HG02798 (cell line): ENCODE measurements at regions not wholly inside any gene's neighbourhood (a gene's known extent, or its start where the extent isn't known, plus 50 kb on each side); places are given as distances from the start of the nearest gene placed in this dataset.

Experiments used
- ATAC-seq: cut with Tn5 transposase; IDR thresholded peaks from one replicate; pipeline ENCODE4 v1.9.1; 2021; ENCODE audit warnings: mild to moderate bottlenecking; ENCODE audit not compliant: unreplicated experiment, poor library complexity

- no peak for ATAC-seq
Observed at GRCh38 chr1:98099501-98099900, 178.7 kb upstream of the DPYD start.

DNA sequence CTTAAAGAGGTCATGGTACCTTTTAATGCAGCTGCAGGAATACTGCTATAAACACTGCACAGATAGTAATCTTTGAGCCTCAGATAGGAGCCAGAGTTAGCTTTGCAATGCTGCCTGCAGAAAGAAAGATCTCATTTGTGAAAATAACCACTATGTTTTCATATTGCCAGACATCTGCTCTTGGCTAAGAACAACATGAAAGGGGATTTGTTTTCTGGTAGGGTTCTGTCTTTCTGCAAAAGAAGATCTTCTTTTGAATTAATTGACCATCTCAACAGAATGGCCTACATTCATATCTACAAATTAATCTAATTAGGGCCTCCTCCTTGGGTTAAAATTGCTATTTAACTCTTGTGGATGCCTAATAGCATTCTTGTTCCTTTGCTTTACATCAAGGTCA is 177.6 kb upstream of the DPYD start:
- ATAC-seq: no peak

- no peak for ATAC-seq
Observed at GRCh38 chr1:98090351-98090750, 169.5 kb upstream of the DPYD start.

DNA sequence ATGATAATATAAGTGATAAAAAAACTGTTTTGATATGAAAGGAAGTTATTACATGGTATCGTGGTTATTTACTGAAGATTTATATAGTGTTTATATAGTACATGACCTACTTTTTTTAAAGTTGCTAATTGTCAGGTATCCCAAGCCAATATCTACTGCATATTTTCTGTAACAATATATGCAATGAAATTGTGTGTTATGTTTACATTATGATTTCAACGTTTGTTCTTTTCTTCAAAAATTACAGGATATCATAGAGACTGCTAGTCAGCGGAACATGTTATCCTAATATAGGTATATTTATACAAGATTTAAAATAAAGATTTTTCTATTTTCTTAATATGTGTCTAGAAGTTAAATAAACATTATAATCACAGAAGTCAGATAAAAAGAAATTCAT is 167.5 kb upstream of the DPYD start:
- no peak for ATAC-seq

DNA sequence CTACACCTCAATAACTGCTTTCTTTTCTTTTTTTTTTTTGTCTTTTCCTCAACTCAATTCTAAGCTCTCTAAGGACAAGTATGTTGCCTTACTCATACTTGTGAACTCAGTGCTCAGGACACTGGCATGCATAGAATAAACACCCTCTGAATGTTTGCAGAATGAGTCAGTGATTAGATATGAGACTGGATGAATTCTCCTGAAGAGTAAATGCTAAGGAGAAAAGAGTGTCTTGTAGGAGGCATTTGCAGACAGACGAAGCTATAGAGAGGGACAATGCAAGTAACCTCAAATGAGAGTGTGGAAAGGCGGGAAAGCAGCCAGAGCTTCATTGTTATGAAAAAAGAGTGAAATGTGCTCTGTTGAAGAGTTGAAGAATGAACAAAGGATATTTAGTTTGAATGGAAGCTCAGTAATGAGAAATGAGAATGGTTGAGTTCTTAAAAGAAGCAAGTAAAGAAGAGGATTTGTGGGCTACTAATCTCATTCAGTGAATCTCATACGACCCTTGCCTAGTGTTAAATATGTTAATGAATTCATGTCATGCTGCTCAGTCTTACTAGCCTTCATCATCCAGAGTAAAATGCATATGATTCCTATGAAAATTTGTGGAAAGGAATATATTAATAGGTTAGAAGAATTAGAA is 166.1 kb upstream of the DPYD start:
- no peak for ATAC-seq

- no peak for ATAC-seq
Observed at GRCh38 chr1:98086156-98086555, 165.3 kb upstream of the DPYD start.

DNA sequence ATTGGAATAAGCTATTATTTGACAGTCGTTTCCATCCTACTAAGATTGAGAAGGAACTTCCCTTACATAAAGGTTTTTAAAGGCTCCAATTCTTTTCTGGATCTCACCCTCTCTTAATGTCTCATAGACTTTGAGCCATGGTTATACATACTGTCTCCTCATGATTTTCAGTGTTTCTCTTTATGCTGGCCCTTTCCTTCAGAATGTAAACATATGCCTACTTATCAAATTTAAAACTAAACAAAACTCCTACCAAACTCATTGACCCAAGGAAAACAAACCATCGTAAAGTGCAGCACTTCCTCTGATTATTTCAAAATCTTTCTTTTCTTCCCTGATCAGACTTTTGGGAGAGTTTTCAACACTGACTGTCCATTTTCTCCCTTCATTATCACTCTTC is 163.4 kb upstream of the DPYD start:
- no peak for ATAC-seq

- ATAC-seq: no peak
Observed at GRCh38 chr1:98081944-98082343, 161.1 kb upstream of the DPYD start.

DNA sequence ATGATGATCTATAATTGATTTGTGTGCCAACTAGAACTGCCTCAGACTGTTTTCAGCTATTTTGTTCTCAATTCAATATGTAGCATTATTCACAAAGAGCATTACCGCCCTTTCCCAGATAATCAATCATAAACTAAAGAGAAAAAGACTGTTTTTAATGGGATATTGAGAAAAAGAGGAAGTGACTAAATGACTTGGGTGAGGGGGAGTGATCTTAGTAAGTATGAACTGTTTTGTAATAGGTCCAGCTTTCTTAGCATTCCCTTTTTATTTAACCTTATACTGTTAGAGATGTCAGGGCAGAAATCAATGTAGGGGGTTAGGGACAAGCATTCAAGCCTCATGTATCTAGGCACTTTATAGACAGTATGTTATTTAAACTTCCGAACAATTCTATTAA is 157.8 kb upstream of the DPYD start:
- no peak for ATAC-seq

DNA sequence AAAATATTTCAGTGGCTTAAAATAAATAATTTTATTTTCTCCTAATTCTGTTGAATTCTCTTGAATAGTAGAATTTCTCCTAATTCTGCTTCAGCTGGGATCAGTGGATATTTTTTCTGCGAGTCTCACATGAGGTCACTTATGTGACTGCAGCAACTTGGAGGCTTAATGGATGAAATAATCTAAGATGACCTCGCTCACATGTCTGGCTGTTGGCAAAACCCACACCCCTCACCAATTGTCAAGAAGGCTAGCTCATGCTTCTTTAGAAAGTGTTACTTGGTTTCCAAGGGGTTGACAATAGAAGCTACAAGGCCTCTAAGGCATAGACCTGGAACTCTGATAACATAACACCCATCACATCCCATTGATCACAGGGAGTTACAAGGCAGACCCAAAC is 156.9 kb upstream of the DPYD start:
- ATAC-seq: no peak

- no peak for ATAC-seq
Observed at GRCh38 chr1:98075626-98076025, 154.8 kb upstream of the DPYD start.

GRCh38 chr1:98073823-98074222 is 153.0 kb upstream of the DPYD start:
- no peak for ATAC-seq

- ATAC-seq: no peak
Observed at GRCh38 chr1:98073106-98073505, 152.3 kb upstream of the DPYD start.

DNA sequence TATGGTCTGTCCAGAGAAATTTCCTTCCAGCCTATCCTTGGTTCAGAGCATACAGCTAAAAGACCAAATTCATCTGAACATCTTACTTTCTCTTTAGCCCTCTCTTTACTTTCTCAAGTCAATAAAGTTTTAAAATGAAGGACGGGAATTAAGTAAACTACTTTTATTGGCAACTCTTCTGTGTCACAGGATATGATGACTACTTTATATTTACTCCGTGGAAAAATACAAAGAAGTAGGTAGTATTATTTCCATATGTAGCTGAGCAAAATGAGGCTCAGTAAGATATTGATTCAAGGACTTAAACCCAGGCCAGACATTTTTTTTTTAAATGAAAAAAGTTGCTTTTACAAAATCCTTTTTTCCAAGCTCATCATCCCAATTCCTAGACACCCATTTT is 151.2 kb upstream of the DPYD start:
- ATAC-seq: no peak

GRCh38 chr1:98068016-98068415 is 147.2 kb upstream of the DPYD start:
- no peak for ATAC-seq

- ATAC-seq: no peak
Observed at GRCh38 chr1:98066911-98067310, 146.1 kb upstream of the DPYD start.

DNA sequence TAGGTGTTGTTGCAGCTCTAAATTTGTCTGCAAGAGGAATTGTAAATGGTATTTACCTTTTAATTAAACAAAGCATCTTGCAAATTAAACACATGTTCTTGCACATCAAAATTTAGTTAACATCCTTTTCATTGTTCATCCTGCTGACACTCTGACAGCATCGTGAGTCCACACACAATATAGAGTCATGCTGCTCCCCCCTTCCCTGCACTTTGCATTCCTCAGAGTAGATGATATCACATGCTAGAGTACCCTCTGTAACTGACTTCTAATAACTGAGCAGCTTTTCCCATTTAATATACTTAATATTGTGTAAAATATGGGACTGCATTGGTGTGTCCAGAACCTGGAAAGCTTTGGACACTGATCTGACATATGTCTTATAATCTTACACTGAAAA is 138.8 kb upstream of the DPYD start:
- no peak for ATAC-seq

DNA sequence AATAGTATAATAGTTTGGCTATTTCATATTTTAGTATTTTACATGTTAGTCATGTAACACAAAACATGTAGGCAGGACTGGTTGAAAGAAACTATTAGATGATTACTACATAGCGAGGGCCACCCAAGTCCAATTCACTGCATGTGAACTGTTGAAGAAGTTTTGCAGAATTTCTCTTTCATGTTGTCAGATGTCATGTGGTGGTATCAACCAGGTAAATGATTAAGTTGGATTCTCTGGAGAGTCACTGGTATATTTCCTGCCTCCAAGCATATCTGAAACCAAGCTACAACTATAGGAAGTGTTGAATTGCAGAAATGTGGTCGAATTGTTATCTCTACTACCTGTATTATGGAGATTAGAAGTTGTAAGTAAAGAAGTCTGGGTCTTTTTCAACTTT is 137.8 kb upstream of the DPYD start:
- no peak for ATAC-seq

- ATAC-seq: no peak
Observed at GRCh38 chr1:98057236-98057910, 136.5 kb upstream of the DPYD start.

DNA sequence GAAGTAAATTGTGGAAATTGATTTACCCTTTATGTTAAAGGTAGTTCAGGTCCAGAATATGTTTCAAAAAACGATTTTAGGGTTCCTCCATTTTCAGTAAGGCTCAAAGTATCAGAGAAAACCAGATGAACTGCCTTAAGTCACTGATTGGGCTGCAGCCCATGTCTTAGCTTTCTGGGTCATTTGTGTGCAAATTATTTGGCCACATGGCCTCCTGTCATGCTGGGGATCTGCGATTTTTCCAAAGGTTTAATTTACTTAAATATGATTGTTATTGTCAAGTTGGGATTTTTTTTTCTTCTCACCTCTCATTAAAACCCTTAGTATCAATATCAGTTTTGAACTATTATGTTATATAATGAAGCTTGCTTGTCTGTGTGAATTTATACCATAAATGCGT is 135.9 kb upstream of the DPYD start:
- ATAC-seq: no peak

GRCh38 chr1:98055457-98055856 is 134.6 kb upstream of the DPYD start:
- no peak for ATAC-seq

DNA sequence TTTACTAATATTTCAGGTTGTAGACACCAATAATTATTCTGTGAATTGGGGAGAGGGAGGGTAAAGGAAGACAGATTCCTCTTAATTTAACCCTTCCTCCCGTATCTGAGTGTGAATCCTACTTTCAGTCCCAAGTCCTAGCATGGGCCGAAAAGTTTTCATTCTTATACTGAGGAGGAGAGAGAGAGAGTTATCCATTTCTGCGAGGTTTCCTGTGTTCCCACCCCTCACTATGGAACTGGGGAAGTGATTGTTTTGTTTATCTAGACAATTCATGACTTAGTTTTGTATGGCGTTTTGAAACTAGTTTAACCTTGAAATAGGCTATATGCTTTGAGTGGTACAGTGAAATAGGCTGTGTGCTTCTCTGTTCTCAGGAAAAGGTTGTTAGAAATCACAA is 134.0 kb upstream of the DPYD start:
- no peak for ATAC-seq

GRCh38 chr1:98054367-98054701 is 133.5 kb upstream of the DPYD start:
- no peak for ATAC-seq
